GM12874 (cell line): ENCODE measurements at regions not wholly inside any gene's neighbourhood (a gene's known extent, or its start where the extent isn't known, plus 50 kb on each side); places are given as distances from the start of the nearest gene placed in this dataset.

Experiments
- CTCF ChIP-seq: IDR thresholded peaks from 2 replicates; pipeline ENCODE4 v1.5.1; 2011; ENCODE audit warnings: low read depth, mild to moderate bottlenecking, control low read depth, low read length, moderate library complexity; ENCODE audit not compliant: insufficient read depth

DNA sequence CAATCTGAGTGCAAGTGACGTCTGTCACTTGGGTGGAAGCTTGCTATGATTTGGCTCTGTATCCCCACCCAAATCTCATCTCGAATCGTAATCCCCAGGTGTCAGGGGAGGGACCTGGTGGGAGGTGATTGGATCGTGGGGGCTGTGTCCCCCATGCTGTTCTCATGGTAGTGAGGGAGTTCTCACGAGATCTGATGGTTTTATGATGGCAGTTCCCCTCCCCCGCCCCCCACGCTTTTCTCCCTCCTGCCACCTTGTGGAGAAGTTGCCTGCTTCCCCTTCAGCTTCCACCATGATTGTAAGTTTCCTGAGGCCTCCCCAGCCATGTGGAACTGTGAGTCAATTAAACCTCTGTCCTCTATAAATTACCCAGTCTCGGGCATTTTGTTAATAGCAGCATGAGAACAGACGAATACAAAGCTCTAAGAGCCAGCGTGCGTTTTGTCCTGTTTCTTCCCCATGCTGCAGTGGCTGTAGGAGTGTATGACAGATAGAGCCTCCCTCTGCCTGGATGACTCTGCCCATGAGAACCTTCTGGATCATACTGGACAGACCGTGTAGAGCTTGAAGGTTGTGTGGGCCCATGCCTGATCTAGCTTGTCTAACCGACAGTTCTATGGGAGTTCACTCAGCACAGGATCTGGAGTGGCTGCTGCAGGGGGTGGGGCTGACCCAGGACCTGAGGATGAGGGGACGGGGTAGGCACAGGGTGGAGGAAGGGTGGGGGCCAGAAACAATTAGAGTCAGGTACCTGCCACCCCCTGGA lies 139.7 kb upstream of the ERRFI1 start:
- peak; percentile 23; the same call in 1 of the 2 replicates for TF ChIP-seq CTCF

GRCh38 chr1:8164670-8165069 lies 138.6 kb upstream of the ERRFI1 start:
- TF ChIP-seq CTCF = no peak

GRCh38 chr1:8163039-8163438 lies 136.9 kb upstream of the ERRFI1 start:
- no peak for TF ChIP-seq CTCF

- TF ChIP-seq CTCF = no peak
These were observed 136.1 kb upstream of the ERRFI1 start for GRCh38 chr1:8162168-8162567.

DNA sequence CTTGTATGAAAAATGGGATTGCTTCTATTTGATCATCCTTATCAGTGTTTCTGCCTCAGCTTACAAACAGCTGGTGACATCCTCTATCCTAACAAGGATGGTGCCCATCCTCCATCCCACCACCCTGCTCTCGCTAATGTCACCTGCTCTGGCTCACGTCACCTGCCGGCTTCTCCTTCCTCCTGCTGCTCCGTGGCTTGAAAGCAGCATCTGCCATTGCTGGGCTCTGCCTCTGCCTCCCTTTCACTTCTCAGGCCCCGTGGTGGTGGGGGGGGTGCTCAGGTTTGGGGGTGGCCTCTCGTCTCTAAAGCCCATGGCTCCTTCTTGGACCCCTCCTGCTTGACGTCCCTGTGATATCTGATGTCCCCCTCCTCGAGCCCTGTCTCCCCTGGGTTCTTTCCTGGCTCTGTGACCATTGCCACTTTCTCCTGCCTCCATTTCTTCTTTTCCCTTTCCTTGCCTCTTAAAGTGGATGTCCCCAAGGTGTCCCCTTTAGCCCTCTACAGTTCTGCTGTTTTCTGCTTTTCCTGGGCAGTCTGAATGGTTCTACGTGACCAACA lies 135.5 kb upstream of the ERRFI1 start:
- TF ChIP-seq CTCF = no peak

GRCh38 chr1:8159470-8160024 lies 133.4 kb upstream of the ERRFI1 start:
- no peak for TF ChIP-seq CTCF

GRCh38 chr1:8158995-8159394 lies 132.9 kb upstream of the ERRFI1 start:
- TF ChIP-seq CTCF = no peak
